ENCODE measurements at regions not wholly inside any gene's neighbourhood (a gene's known extent, or its start where the extent isn't known, plus 50 kb on each side); places are given as distances from the start of the nearest gene placed in this dataset.

- Histone ChIP-seq H3K27me3 (replicated peaks; ENCODE audit: control insufficient read depth, insufficient read depth, low read length) (no peaks in the 10 kb centered on the region), H3K36me3 (ENCODE audit: control insufficient read depth, insufficient read depth, low read length) (no peaks in the 10 kb centered on the region), H3K4me3 (replicated peaks; ENCODE audit: low read depth, low read length) (no peak overlapping the region)
- TF ChIP-seq CTCF (IDR thresholded peaks at IDR 0.05; ENCODE audit: insufficient read depth, low read length, poor library complexity, severe bottlenecking): no peak
- DNase-seq (ENCODE audit: extremely low read depth, insufficient read length): no peak
These were observed 429.9 kb downstream of the TBL1XR1 start for GRCh38 chr3:176767385-176767784.

- Histone ChIP-seq H3K27me3 (replicated peaks; ENCODE audit: control insufficient read depth, insufficient read depth, low read length) (no peaks in the 10 kb centered on the region), H3K4me3 (replicated peaks; ENCODE audit: low read depth, low read length) (no peak overlapping the region), H3K36me3 (ENCODE audit: control insufficient read depth, insufficient read depth, low read length) (no peaks in the 10 kb centered on the region)
- no peak for TF ChIP-seq CTCF (IDR thresholded peaks at IDR 0.05; ENCODE audit: insufficient read depth, low read length, poor library complexity, severe bottlenecking)
- no peak for DNase-seq (ENCODE audit: extremely low read depth, insufficient read length)
These were observed 430.4 kb downstream of the TBL1XR1 start for GRCh38 chr3:176766862-176767261.

- Histone ChIP-seq H3K4me3 (replicated peaks; ENCODE audit: low read depth, low read length) (no peak overlapping the region), H3K27me3 (replicated peaks; ENCODE audit: control insufficient read depth, insufficient read depth, low read length) (no peaks in the 10 kb centered on the region), H3K36me3 (ENCODE audit: control insufficient read depth, insufficient read depth, low read length) (no peaks in the 10 kb centered on the region)
- no peak for DNase-seq (ENCODE audit: extremely low read depth, insufficient read length)
- TF ChIP-seq CTCF (IDR thresholded peaks at IDR 0.05; ENCODE audit: insufficient read depth, low read length, poor library complexity, severe bottlenecking): no peak
These were observed 431.8 kb downstream of the TBL1XR1 start for GRCh38 chr3:176765382-176765900.

- no peak overlapping the region for H3K4me3 ChIP-seq (replicated peaks; ENCODE audit: low read depth, low read length)
- no peaks in the 10 kb centered on the region for H3K36me3 ChIP-seq (ENCODE audit: control insufficient read depth, insufficient read depth, low read length)
- no peak for DNase-seq (ENCODE audit: extremely low read depth, insufficient read length)
- TF ChIP-seq CTCF (IDR thresholded peaks at IDR 0.05; ENCODE audit: insufficient read depth, low read length, poor library complexity, severe bottlenecking): no peak
- no peaks in the 10 kb centered on the region for H3K27me3 ChIP-seq (replicated peaks; ENCODE audit: control insufficient read depth, insufficient read depth, low read length)
These were observed 437.3 kb downstream of the TBL1XR1 start for GRCh38 chr3:176759815-176760506.

GRCh38 chr3:176757429-176757828, 439.9 kb downstream of the TBL1XR1 start:
- DNase-seq (ENCODE audit: extremely low read depth, insufficient read length): no peak
- no peak for TF ChIP-seq CTCF (IDR thresholded peaks at IDR 0.05; ENCODE audit: insufficient read depth, low read length, poor library complexity, severe bottlenecking)
- no peaks in the 10 kb centered on the region for H3K36me3 ChIP-seq (ENCODE audit: control insufficient read depth, insufficient read depth, low read length)
- H3K4me3 ChIP-seq (replicated peaks; ENCODE audit: low read depth, low read length): no peak overlapping the region
- H3K27me3 ChIP-seq (replicated peaks; ENCODE audit: control insufficient read depth, insufficient read depth, low read length): no peaks in the 10 kb centered on the region
